Muscle of leg (tissue), 3 donors: ENCODE measurements at regions not wholly inside any gene's neighbourhood (a gene's known extent, or its start where the extent isn't known, plus 50 kb on each side); places are given as distances from the start of the nearest gene placed in this dataset.

ENCODE experiments used
- DNase-seq: peaks from one replicate; pipeline ENCODE4 v3.0.0; 2013
- H3K27ac ChIP-seq: one replicate; pipeline ENCODE4 v1.5.1; 2013; ENCODE audit warnings: mild to moderate bottlenecking, low read length, control low read depth
- H3K27me3 ChIP-seq: one replicate; pipeline ENCODE4 v1.6.1; 2013; ENCODE audit warnings: low read length; ENCODE audit not compliant: control insufficient read depth, insufficient read depth
- H3K36me3 ChIP-seq: one replicate; pipeline ENCODE4 v1.6.1; 2013; ENCODE audit warnings: low read length; ENCODE audit not compliant: control insufficient read depth, insufficient read depth
- H3K4me1 ChIP-seq: one replicate; pipeline ENCODE4 v1.6.1; 2013; ENCODE audit warnings: low read length; ENCODE audit not compliant: control insufficient read depth, insufficient read depth
- H3K4me3 ChIP-seq: one replicate; pipeline ENCODE4 v1.5.1; 2013; ENCODE audit warnings: low read length, control low read depth
- H3K9me3 ChIP-seq: replicated peaks from 2 replicates; pipeline ENCODE4 v1.6.1; 2013; ENCODE audit warnings: low read depth, low read length; ENCODE audit not compliant: control insufficient read depth
- whole genome bisulfite sequencing: methylation state at CpG from one replicate; pipeline ENCODE4 v1.1.5; 2013; ENCODE audit warnings: missing lambda C conversion rate; ENCODE audit not compliant: insufficient coverage; 5-methylcytosine and 5-hydroxymethylcytosine counted together

DNA sequence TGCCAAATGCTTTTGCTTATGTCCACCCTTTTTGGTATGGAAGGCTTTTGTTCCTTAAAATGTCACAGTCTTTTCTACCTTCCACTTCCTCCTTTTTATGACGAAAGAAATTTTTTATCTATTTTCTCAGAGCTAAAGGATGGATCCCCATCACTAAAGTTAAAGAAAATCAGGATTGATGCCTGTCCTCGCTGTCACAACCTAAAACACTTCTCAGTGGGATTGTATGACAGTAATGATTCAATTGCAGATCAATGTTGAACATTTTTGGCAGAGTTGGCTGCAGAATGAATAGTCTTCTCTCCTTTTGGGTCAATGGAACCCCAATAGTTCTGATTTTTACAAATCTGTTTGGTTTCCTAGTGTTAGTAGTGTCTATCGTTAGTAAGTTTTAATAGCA, 549.8 kb upstream of the ROBO2 start:
- Histone ChIP-seq H3K9me3 (peaks cover 4% of the 10 kb centered on the region), H3K4me1 (no peaks in the 10 kb centered on the region), H3K4me3 (no peak overlapping the region), H3K36me3 (no peaks in the 10 kb centered on the region), H3K27ac (no peak overlapping the region), H3K27me3 (no peaks in the 10 kb centered on the region)
- WGBS, result no CpG with 5 or more reads among the region's 3 CpGs
- DNase-seq, result no peak

DNA sequence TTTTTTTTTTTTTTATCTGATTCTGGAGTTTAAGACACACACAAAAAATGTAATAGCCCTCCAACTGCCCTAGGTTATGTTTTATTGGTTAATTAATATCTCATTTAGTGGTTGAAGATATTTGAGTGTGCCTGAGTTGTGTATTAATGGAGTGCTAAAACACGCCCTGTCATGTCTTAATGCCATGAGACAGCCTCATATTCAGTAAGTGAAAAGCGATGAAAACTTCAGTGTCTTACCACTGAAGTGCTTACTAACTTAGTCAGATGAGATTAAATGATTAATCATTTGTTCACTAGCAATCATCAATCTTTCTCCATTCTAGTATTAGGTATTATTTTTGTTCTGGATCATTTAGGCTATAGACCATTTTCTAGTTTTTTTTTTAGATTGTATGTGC, 544.7 kb upstream of the ROBO2 start:
- Histone ChIP-seq H3K4me1 (no peaks in the 10 kb centered on the region), H3K27ac (no peak overlapping the region), H3K27me3 (no peaks in the 10 kb centered on the region), H3K9me3 (no peaks in the 10 kb centered on the region), H3K4me3 (no peak overlapping the region), H3K36me3 (no peaks in the 10 kb centered on the region)
- no peak for DNase-seq
- WGBS, result no CpG with 5 or more reads among the region's 2 CpGs

- no peaks in the 10 kb centered on the region for H3K9me3 ChIP-seq
- no peaks in the 10 kb centered on the region for H3K36me3 ChIP-seq
- DNase-seq, result no peak
- 25% methylated on average over 1 of the region's 3 CpGs for WGBS
- no peaks in the 10 kb centered on the region for H3K4me1 ChIP-seq
- no peak overlapping the region for H3K4me3 ChIP-seq
- H3K27ac ChIP-seq, result no peak overlapping the region
- no peaks in the 10 kb centered on the region for H3K27me3 ChIP-seq
These were observed 542.3 kb upstream of the ROBO2 start for GRCh38 chr3:76497636-76498035.

- Histone ChIP-seq H3K27me3 (no peaks in the 10 kb centered on the region), H3K4me1 (no peaks in the 10 kb centered on the region), H3K9me3 (no peaks in the 10 kb centered on the region), H3K27ac (no peak overlapping the region), H3K4me3 (no peak overlapping the region), H3K36me3 (no peaks in the 10 kb centered on the region)
- DNase-seq, result no peak
- WGBS, result no CpG with 5 or more reads among the region's 2 CpGs
These were observed 539.1 kb upstream of the ROBO2 start for GRCh38 chr3:76500746-76501275.

DNA sequence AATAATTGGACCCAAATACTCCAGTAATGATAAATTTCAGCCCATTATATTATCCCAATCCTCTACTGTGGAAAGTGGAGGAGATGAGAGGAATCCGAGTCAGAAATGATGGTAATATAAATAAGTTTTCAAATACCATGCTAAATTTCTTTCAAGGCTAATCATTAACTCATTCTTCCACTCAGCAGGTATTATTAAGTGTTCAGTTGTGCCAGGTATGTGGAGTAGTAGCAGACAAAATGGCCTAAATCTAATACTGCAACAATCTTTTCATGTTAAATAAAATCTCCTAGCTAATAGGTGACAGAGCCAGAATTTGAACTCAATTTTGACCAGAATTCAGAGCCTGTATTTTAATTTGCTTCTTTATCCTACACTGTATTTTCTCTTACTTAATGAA, 538.6 kb upstream of the ROBO2 start:
- Histone ChIP-seq H3K27ac (no peak overlapping the region), H3K36me3 (no peaks in the 10 kb centered on the region), H3K4me3 (no peak overlapping the region), H3K4me1 (no peaks in the 10 kb centered on the region), H3K27me3 (no peaks in the 10 kb centered on the region), H3K9me3 (no peaks in the 10 kb centered on the region)
- DNase-seq, result no peak
- no CpG with 5 or more reads among the region's 1 CpG for WGBS

- Histone ChIP-seq H3K4me3 (no peak overlapping the region), H3K4me1 (no peaks in the 10 kb centered on the region), H3K27ac (no peak overlapping the region), H3K36me3 (no peaks in the 10 kb centered on the region), H3K9me3 (no peaks in the 10 kb centered on the region), H3K27me3 (no peaks in the 10 kb centered on the region)
- DNase-seq, result no peak
These were observed 537.8 kb upstream of the ROBO2 start for GRCh38 chr3:76502076-76502475.

- no CpG with 5 or more reads among the region's 5 CpGs for WGBS
- no peaks in the 10 kb centered on the region for H3K36me3 ChIP-seq
- H3K4me3 ChIP-seq, result no peak overlapping the region
- no peak overlapping the region for H3K27ac ChIP-seq
- no peaks in the 10 kb centered on the region for H3K4me1 ChIP-seq
- H3K9me3 ChIP-seq, result no peaks in the 10 kb centered on the region
- DNase-seq, result no peak
- H3K27me3 ChIP-seq, result no peaks in the 10 kb centered on the region
These were observed 534.6 kb upstream of the ROBO2 start for GRCh38 chr3:76505202-76505845.

- H3K36me3 ChIP-seq, result no peaks in the 10 kb centered on the region
- no peaks in the 10 kb centered on the region for H3K4me1 ChIP-seq
- H3K27me3 ChIP-seq, result no peaks in the 10 kb centered on the region
- no peaks in the 10 kb centered on the region for H3K9me3 ChIP-seq
- 100% methylated on average over 2 of the region's 9 CpGs for WGBS
- no peak overlapping the region for H3K4me3 ChIP-seq
- DNase-seq, result no peak
- no peak overlapping the region for H3K27ac ChIP-seq
These were observed 530.6 kb upstream of the ROBO2 start for GRCh38 chr3:76509179-76509830.

DNA sequence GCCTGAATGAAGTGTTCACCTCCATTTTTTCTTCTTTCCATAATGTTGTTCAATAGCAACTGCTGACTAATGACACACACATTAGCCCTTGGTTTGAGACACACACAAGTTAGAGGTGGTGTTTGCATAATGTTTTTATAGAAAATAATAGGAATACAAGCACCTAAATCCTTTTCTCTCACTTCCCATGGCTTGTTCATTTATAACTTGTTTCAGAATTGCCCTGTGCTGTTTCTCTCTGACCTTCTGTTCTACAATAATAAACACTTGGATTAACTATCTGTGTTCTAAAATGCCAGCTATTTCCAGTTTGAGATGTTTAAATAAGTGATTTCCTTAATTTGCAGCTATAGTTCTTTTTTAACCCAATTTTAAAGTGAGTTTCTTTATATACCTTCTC, 525.1 kb upstream of the ROBO2 start:
- Histone ChIP-seq H3K27me3 (no peaks in the 10 kb centered on the region), H3K4me1 (no peaks in the 10 kb centered on the region), H3K4me3 (no peak overlapping the region), H3K9me3 (no peaks in the 10 kb centered on the region), H3K36me3 (no peaks in the 10 kb centered on the region), H3K27ac (no peak overlapping the region)
- DNase-seq, result no peak

GRCh38 chr3:76523337-76523736, 516.6 kb upstream of the ROBO2 start:
- H3K27ac ChIP-seq, result no peak overlapping the region
- DNase-seq, result no peak
- H3K4me3 ChIP-seq, result no peak overlapping the region
- no peaks in the 10 kb centered on the region for H3K4me1 ChIP-seq
- WGBS, result no CpG with 5 or more reads among the region's 1 CpG
- no peaks in the 10 kb centered on the region for H3K36me3 ChIP-seq
- no peaks in the 10 kb centered on the region for H3K27me3 ChIP-seq
- H3K9me3 ChIP-seq, result no peaks in the 10 kb centered on the region

GRCh38 chr3:76525726-76526125, 514.2 kb upstream of the ROBO2 start:
- no CpG with 5 or more reads among the region's 2 CpGs for WGBS
- H3K36me3 ChIP-seq, result no peaks in the 10 kb centered on the region
- no peaks in the 10 kb centered on the region for H3K9me3 ChIP-seq
- H3K27me3 ChIP-seq, result no peaks in the 10 kb centered on the region
- H3K27ac ChIP-seq, result no peak overlapping the region
- no peaks in the 10 kb centered on the region for H3K4me1 ChIP-seq
- no peak for DNase-seq
- no peak overlapping the region for H3K4me3 ChIP-seq
